ACC112 (cell line): ENCODE measurements at regions not wholly inside any gene's neighbourhood (a gene's known extent, or its start where the extent isn't known, plus 50 kb on each side); places are given as distances from the start of the nearest gene placed in this dataset.

Experiments used
- H2AFZ ChIP-seq: fragments of 200-600 bp; sonication (generic); one replicate; pipeline ENCODE4 v1.6.0; 2017; ENCODE audit warnings: antibody characterized with exemption, low read length; ENCODE audit not compliant: unreplicated experiment
- H3K27ac ChIP-seq: fragments of 200-600 bp; sonication (generic); 2 replicates; pipeline ENCODE4 v1.5.1; 2014; ENCODE audit warnings: low read depth, mild to moderate bottlenecking, antibody characterized with exemption, low read length, moderate library complexity
- H3K27me3 ChIP-seq: fragments of 200-600 bp; sonication (generic); 2 replicates; pipeline ENCODE4 v1.6.1; 2014; ENCODE audit warnings: mild to moderate bottlenecking, antibody characterized with exemption, low read length, moderate library complexity, mixed read lengths; ENCODE audit not compliant: insufficient read depth
- H3K36me3 ChIP-seq: fragments of 200-600 bp; sonication (generic); 2 replicates; pipeline ENCODE4 v1.6.1; 2016; ENCODE audit warnings: mild to moderate bottlenecking, antibody characterized with exemption, low read length, moderate library complexity, mixed read lengths; ENCODE audit not compliant: insufficient read depth
- H3K4me1 ChIP-seq: fragments of 200-600 bp; sonication (generic); one replicate; pipeline ENCODE4 v1.6.1; 2016; ENCODE audit warnings: low read length, mixed read lengths; ENCODE audit not compliant: insufficient read depth, unreplicated experiment, control insufficient read depth
- H3K4me3 ChIP-seq: fragments of 200-600 bp; sonication (generic); 2 replicates; pipeline ENCODE4 v1.5.1; 2014; ENCODE audit warnings: mild to moderate bottlenecking, low read depth, low read length
- H3K79me2 ChIP-seq: fragments of 200-600 bp; sonication (generic); one replicate; pipeline ENCODE4 v1.6.0; 2016; ENCODE audit warnings: low read length; ENCODE audit not compliant: control insufficient read depth, unreplicated experiment, insufficient read depth

- no peaks in the 10 kb centered on the region for H3K36me3 ChIP-seq
- H3K4me3 ChIP-seq = no peak overlapping the region
- H3K27me3 ChIP-seq = peaks cover 5% of the 10 kb centered on the region; the same call in 1 of the 2 replicates
- H3K27ac ChIP-seq = no peak overlapping the region
- H2AFZ ChIP-seq = no peak overlapping the region
- no peaks in the 10 kb centered on the region for H3K79me2 ChIP-seq
- H3K4me1 ChIP-seq = no peaks in the 10 kb centered on the region
These were observed 256.5 kb downstream of the NSG2 start for GRCh38 chr5:174301848-174302625.

DNA sequence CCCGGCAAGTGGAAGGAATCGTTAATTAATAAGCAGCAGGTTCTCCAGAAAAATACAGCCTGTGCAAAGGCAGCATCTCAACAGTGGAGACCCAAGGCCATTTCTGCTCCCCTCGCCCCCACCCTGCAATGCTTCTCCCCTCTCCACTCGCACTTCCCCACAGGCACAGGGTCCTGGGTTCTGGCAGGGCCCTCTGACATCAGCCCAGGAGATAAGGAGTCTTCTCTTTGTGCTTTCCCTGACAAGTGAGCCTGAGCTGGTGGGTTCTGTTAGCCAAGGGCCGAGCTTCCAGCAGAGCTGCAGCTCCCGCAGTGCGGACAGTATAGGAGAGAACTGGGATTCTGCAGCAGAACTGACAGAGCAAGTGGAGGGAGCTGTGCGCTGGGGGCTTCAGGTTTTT, 257.5 kb downstream of the NSG2 start:
- H3K4me3 ChIP-seq = no peak overlapping the region

DNA sequence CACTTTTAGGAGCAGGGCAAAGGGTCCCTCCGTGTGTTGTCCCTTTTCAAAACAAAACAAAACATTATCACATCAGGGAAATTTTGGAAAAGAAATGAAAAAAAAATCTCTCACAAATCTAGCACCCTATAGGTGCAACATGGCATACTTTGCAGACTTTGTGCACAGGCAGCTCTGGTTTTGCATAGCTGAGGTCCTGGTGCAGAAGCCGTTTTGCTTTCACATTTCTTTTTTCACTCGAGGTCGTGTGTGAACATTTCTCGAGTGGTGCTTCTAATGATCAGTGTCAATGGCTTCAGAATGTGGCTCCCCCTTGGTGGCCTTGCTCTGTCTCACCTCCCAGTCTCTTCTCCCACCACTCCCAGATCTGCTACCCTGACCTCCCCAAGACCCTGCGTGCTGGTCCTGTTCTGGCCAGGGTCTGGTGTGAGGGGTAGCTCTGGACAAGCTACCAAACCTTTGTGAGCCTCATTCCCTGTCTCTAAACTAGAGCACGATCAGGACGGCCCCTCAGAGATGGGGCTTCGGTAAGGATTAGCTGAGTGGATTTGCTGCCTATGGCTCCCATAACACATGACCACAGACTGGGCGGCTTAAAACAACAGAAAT, 258.0 kb downstream of the NSG2 start:
- no peaks in the 10 kb centered on the region for H3K4me1 ChIP-seq
- no peak overlapping the region for H2AFZ ChIP-seq
- H3K36me3 ChIP-seq = no peaks in the 10 kb centered on the region
- peaks cover 5% of the 10 kb centered on the region; the same call in 1 of the 2 replicates for H3K27me3 ChIP-seq
- no peak overlapping the region for H3K4me3 ChIP-seq
- H3K27ac ChIP-seq = no peak overlapping the region
- no peaks in the 10 kb centered on the region for H3K79me2 ChIP-seq

More for the DNA sequence above, 257.5 kb downstream of the NSG2 start:
- no peak overlapping the region for H2AFZ ChIP-seq
- H3K79me2 ChIP-seq = no peaks in the 10 kb centered on the region
- peaks cover 5% of the 10 kb centered on the region; the same call in 1 of the 2 replicates for H3K27me3 ChIP-seq
- no peaks in the 10 kb centered on the region for H3K36me3 ChIP-seq
- no peaks in the 10 kb centered on the region for H3K4me1 ChIP-seq
- H3K27ac ChIP-seq = no peak overlapping the region

GRCh38 chr5:174305241-174305681, 259.8 kb downstream of the NSG2 start:
- H2AFZ ChIP-seq = no peak overlapping the region
- H3K4me1 ChIP-seq = no peaks in the 10 kb centered on the region
- peaks cover 11% of the 10 kb centered on the region; the same call in 1 of the 2 replicates for H3K27me3 ChIP-seq
- H3K79me2 ChIP-seq = no peaks in the 10 kb centered on the region
- H3K36me3 ChIP-seq = no peaks in the 10 kb centered on the region
- H3K4me3 ChIP-seq = no peak overlapping the region
- no peak overlapping the region for H3K27ac ChIP-seq

- Histone ChIP-seq H2AFZ (no peak overlapping the region), H3K79me2 (no peaks in the 10 kb centered on the region), H3K27ac (no peak overlapping the region), H3K27me3 (peaks cover 21% of the 10 kb centered on the region; the same call in 1 of the 2 replicates), H3K36me3 (no peaks in the 10 kb centered on the region), H3K4me3 (no peak overlapping the region), H3K4me1 (no peaks in the 10 kb centered on the region)
These were observed 261.0 kb downstream of the NSG2 start for GRCh38 chr5:174306345-174307030.

- Histone ChIP-seq H3K27ac (no peak overlapping the region), H3K36me3 (no peaks in the 10 kb centered on the region), H2AFZ (no peak overlapping the region), H3K79me2 (no peaks in the 10 kb centered on the region), H3K27me3 (peaks cover 25% of the 10 kb centered on the region; the same call in 1 of the 2 replicates), H3K4me3 (no peak overlapping the region), H3K4me1 (no peaks in the 10 kb centered on the region)
These were observed 261.5 kb downstream of the NSG2 start for GRCh38 chr5:174307031-174307408.

- peaks cover 30% of the 10 kb centered on the region for H3K27me3 ChIP-seq
These were observed 262.3 kb downstream of the NSG2 start for GRCh38 chr5:174307656-174308271.

DNA sequence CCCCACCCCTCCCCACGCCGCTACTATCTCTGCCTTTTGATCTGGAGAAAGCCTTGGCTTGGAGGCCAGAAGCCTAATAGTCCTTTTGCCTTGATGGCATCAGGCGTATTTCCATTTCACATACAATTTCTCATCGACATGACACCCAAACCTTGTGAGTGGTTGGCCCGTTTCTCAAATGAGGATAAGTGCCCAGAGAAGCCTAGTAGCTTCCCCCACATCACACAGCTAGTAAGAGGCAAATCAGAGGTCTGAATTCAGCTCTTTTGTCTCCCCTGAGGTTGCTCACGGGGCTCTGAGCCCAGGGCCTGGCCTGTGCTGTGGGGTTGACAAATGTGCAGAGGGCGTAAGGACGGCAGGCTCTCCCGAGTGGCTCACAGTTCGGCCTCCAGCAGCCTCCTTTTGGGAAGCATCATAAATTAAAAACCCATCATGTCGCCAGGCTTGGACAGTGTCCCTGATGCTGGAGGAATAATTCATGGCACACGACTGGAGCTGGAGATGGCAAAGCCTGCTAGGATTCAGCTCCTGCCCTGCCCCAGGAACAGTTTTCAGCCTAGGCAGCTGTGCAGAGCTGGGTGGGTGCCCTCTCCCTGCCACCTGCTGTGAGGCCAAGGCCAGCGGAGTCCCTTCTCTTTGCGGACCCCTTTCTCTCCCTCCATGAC, 263.8 kb downstream of the NSG2 start:
- Histone ChIP-seq H2AFZ (no peak overlapping the region), H3K4me3 (no peak overlapping the region), H3K79me2 (no peaks in the 10 kb centered on the region), H3K4me1 (no peaks in the 10 kb centered on the region), H3K27ac (no peak overlapping the region), H3K27me3 (peaks cover 44% of the 10 kb centered on the region), H3K36me3 (no peaks in the 10 kb centered on the region)

More at GRCh38 chr5:174307656-174308271, 262.3 kb downstream of the NSG2 start:
- Histone ChIP-seq H2AFZ (no peak overlapping the region), H3K4me1 (no peaks in the 10 kb centered on the region), H3K27ac (no peak overlapping the region), H3K36me3 (no peaks in the 10 kb centered on the region), H3K79me2 (no peaks in the 10 kb centered on the region), H3K4me3 (no peak overlapping the region)

- peaks cover 48% of the 10 kb centered on the region for H3K27me3 ChIP-seq
- no peak overlapping the region for H3K4me3 ChIP-seq
- H2AFZ ChIP-seq = no peak overlapping the region
- H3K79me2 ChIP-seq = no peaks in the 10 kb centered on the region
- no peaks in the 10 kb centered on the region for H3K4me1 ChIP-seq
- no peak overlapping the region for H3K27ac ChIP-seq
- no peaks in the 10 kb centered on the region for H3K36me3 ChIP-seq
These were observed 264.7 kb downstream of the NSG2 start for GRCh38 chr5:174310243-174310642.

DNA sequence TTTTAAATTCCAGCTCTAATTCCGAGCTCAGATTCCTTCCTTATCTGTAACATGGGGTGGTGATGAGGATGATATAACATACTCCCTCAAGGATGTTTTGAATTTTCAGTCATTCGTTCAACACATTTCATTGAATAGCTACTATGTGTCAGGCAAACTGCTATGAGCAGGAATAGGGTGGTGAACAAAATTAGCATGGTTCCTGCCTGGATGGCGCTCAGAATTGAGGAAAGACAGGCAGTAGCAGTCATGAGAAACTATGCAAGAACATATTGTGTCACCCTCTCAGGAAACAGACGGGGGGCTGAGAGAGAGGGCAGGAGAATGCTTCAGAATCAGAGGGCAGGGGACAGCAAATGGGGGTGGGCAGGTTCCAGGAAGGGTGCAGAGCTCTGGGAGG, 265.2 kb downstream of the NSG2 start:
- no peak overlapping the region for H2AFZ ChIP-seq
- H3K4me3 ChIP-seq = no peak overlapping the region
- H3K79me2 ChIP-seq = no peaks in the 10 kb centered on the region
- no peak overlapping the region for H3K27ac ChIP-seq
- H3K27me3 ChIP-seq = peaks cover 45% of the 10 kb centered on the region
- H3K4me1 ChIP-seq = no peaks in the 10 kb centered on the region
- no peaks in the 10 kb centered on the region for H3K36me3 ChIP-seq
